GM12891 (cell line): ENCODE measurements at regions not wholly inside any gene's neighbourhood (a gene's known extent, or its start where the extent isn't known, plus 50 kb on each side); places are given as distances from the start of the nearest gene placed in this dataset.

ENCODE experiments used
- PAX5 ChIP-seq: IDR thresholded peaks from 2 replicates; pipeline ENCODE4 v1.6.1; 2011; ENCODE audit warnings: low read length, moderate library complexity, mild to moderate bottlenecking; ENCODE audit not compliant: insufficient read depth, severe bottlenecking
- POLR2A ChIP-seq: IDR thresholded peaks from 2 replicates; pipeline ENCODE4 v1.6.1; 2011; ENCODE audit warnings: low read depth, low read length, control low read depth
- POLR2AphosphoS5 ChIP-seq: IDR thresholded peaks from 2 replicates; pipeline ENCODE4 v1.6.1; 2011; ENCODE audit warnings: low read depth, low read length, control low read depth
- POU2F2 ChIP-seq: IDR thresholded peaks from 2 replicates; pipeline ENCODE4 v1.6.1; 2011; ENCODE audit warnings: low read depth, mild to moderate bottlenecking, control low read depth, low read length, moderate library complexity
- SPI1 ChIP-seq: IDR thresholded peaks from 2 replicates; pipeline ENCODE4 v1.6.1; 2011; ENCODE audit warnings: low read depth, low read length, control low read depth
- TAF1 ChIP-seq: IDR thresholded peaks from 2 replicates; pipeline ENCODE4 v1.6.1; 2011; ENCODE audit warnings: low read depth, low read length, control low read depth

DNA sequence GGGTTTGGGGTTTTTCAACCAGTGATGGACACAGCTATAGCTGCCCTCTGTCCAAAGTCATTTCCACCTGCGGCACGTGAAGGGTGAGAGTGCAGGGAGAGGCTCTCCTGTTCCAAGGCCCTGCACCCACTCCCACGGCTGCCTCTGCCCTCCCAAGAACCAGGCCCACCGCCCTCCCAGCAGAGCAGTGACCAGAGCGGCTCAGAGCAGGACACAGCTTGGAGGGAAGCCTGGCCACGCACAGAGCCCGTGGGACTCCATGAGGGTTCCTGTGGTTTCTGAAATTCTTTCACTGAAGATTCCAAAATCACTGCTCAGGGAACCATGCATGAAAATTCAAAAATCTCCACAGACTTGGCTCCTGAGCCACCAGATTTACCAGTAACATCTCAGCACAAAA is 67.3 kb upstream of the SALL3 start:
- TF ChIP-seq POLR2A (no peak), POLR2AphosphoS5 (no peak), POU2F2 (no peak), TAF1 (no peak), SPI1 (no peak), PAX5 (no peak)
